GM19238 (cell line): ENCODE measurements at regions not wholly inside any gene's neighbourhood (a gene's known extent, or its start where the extent isn't known, plus 50 kb on each side); places are given as distances from the start of the nearest gene placed in this dataset.

Source experiments
- DNase-seq: peaks from one replicate; pipeline ENCODE4 v3.0.0; 2011; ENCODE audit warnings: low spot score; ENCODE audit not compliant: insufficient read length

GRCh38 chr1:239676522-239677273 lies 290.3 kb downstream of the CHRM3 start:
- no peak for DNase-seq

GRCh38 chr1:239677362-239677761 lies 291.0 kb downstream of the CHRM3 start:
- DNase-seq: no peak

- no peak for DNase-seq
Observed at GRCh38 chr1:239678181-239678580, 291.8 kb downstream of the CHRM3 start.

GRCh38 chr1:239682046-239682445 lies 295.7 kb downstream of the CHRM3 start:
- DNase-seq: no peak

GRCh38 chr1:239682960-239683359 lies 296.6 kb downstream of the CHRM3 start:
- DNase-seq: no peak

GRCh38 chr1:239686386-239686785 lies 300.0 kb downstream of the CHRM3 start:
- no peak for DNase-seq

- DNase-seq: no peak
Observed at GRCh38 chr1:239696317-239696716, 309.9 kb downstream of the CHRM3 start.

- no peak for DNase-seq
Observed at GRCh38 chr1:239700667-239701066, 314.3 kb downstream of the CHRM3 start.

- no peak for DNase-seq
Observed at GRCh38 chr1:239703075-239703474, 316.7 kb downstream of the CHRM3 start.

GRCh38 chr1:239706245-239706892 lies 320.0 kb downstream of the CHRM3 start:
- DNase-seq: no peak

- no peak for DNase-seq
Observed at GRCh38 chr1:239707615-239708014, 321.2 kb downstream of the CHRM3 start.

- no peak for DNase-seq
Observed at GRCh38 chr1:239708622-239709021, 322.3 kb downstream of the CHRM3 start.

GRCh38 chr1:239711768-239712167 lies 325.4 kb downstream of the CHRM3 start:
- DNase-seq: no peak

- no peak for DNase-seq
Observed at GRCh38 chr1:239717097-239717917, 330.9 kb downstream of the CHRM3 start.

GRCh38 chr1:239717918-239718184 lies 331.5 kb downstream of the CHRM3 start:
- DNase-seq: no peak

GRCh38 chr1:239718571-239718970 lies 332.2 kb downstream of the CHRM3 start:
- no peak for DNase-seq

GRCh38 chr1:239718997-239719628 lies 332.7 kb downstream of the CHRM3 start:
- DNase-seq: no peak

GRCh38 chr1:239719642-239720258 lies 333.4 kb downstream of the CHRM3 start:
- no peak for DNase-seq

GRCh38 chr1:239722035-239722434 lies 335.7 kb downstream of the CHRM3 start:
- no peak for DNase-seq

GRCh38 chr1:239723776-239724367 lies 337.5 kb downstream of the CHRM3 start:
- no peak for DNase-seq

- no peak for DNase-seq
Observed at GRCh38 chr1:239725371-239725770, 339.0 kb downstream of the CHRM3 start.
